ENCODE measurements at regions not wholly inside any gene's neighbourhood (a gene's known extent, or its start where the extent isn't known, plus 50 kb on each side); places are given as distances from the start of the nearest gene placed in this dataset.
"Not testable (repeated sequence)": the region's sequence is repeated elsewhere in the genome, so short reads cannot be mapped to it uniquely, and the experiment has no call there.

DNA sequence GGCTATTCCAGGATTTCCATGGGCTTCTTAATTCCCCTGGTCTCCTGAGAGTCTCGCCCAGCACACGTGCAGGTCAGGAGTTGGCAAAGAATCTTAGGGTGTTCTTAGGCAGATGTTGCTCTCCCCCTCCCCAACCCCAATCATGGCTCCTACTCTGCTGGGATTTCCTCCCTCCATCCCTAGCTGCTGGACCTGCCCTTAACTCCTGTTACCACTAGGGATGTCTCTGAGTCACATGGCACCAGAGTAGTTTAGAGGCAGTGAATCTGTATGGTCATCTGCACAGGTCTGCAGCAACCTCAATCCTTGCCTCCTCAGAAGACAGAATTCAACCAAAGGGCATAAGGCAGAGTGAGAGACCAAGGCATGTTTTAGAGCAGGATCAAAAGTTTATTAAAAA, 51.8 kb upstream of the CHST3 start:
- H3K36me3 Mint-ChIP-seq (ENCODE audit: insufficient read depth), result no peaks in the 10 kb centered on the region
- peaks cover 9 to 12% of the 10 kb centered on the region in 2 donors for H3K27me3 Mint-ChIP-seq
- peaks cover 8% of the 10 kb centered on the region in 2 donors for H3K4me1 Mint-ChIP-seq (ENCODE audit: low read depth in 2 of 2)
- ATAC-seq (replicated peaks), result no peak
- no peak overlapping the region for H3K27ac Mint-ChIP-seq
- H3K4me3 Mint-ChIP-seq, result no peak overlapping the region
- H3K9me3 Mint-ChIP-seq, result no peaks in the 10 kb centered on the region
- DNase-seq, result no peak

DNA sequence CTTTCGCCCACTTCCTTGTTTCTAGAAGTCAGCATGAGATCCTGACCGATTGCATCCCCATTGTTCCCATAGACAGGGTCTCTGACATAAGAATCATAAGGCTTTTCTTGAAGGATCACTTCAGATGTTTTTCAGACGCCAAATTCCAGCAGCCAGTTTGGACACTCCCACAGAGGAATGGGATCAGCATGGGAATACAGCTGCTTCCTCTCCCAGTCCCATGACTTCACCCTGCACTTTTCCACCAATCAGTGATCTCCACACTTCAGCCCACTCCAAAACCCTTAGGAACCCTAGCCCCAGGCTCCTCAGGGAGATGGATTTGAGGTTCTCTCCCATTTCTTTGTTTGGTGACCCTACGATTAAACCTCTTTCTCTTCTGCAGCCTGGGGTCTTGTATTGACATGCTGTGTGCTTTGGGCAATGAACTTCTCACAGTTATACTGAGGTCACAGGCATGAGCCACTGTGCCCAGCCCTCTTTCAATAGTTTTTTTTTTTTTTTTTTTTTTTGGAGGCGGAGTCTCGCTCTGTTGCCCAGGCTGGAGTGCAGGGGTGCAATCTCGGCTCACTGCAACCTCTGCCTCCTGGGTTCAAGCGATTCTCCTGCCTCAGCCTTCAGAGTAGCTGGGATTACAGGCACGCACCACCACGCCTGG, 52.8 kb upstream of the CHST3 start:
- no peak overlapping the region for H3K4me3 Mint-ChIP-seq
- H3K27me3 Mint-ChIP-seq, result peaks cover 9 to 13% of the 10 kb centered on the region in 2 donors
- H3K27ac Mint-ChIP-seq, result peak overlapping the region in 1 of 2 donors; percentile 5
- no peaks in the 10 kb centered on the region for H3K36me3 Mint-ChIP-seq (ENCODE audit: insufficient read depth)
- H3K4me1 Mint-ChIP-seq (ENCODE audit: low read depth in 2 of 2), result peaks cover 8% of the 10 kb centered on the region in 2 donors
- no peak for ATAC-seq (replicated peaks)
- no peak for DNase-seq
- H3K9me3 Mint-ChIP-seq, result no peaks in the 10 kb centered on the region

- Mint-ChIP-seq H3K36me3 (ENCODE audit: insufficient read depth) (no peaks in the 10 kb centered on the region), H3K4me3 (peak overlapping the region; percentile 39 to 49), H3K9me3 (no peaks in the 10 kb centered on the region), H3K27ac (peak overlapping the region in 1 of 2 donors; percentile 80), H3K27me3 (peaks cover 4 to 9% of the 10 kb centered on the region in 2 donors), H3K4me1 (ENCODE audit: low read depth in 2 of 2) (peaks cover 8% of the 10 kb centered on the region in 2 donors)
- peak; percentile 22 for ATAC-seq (replicated peaks)
- DNase-seq, result no peak
Observed at GRCh38 chr10:71909399-71910083, 54.7 kb upstream of the CHST3 start.

GRCh38 chr10:71908998-71909397, 55.2 kb upstream of the CHST3 start:
- no peaks in the 10 kb centered on the region for H3K36me3 Mint-ChIP-seq (ENCODE audit: insufficient read depth)
- H3K4me1 Mint-ChIP-seq (ENCODE audit: low read depth in 2 of 2), result peaks cover 8% of the 10 kb centered on the region in 2 donors
- peak overlapping the region in 1 of 2 donors; percentile 80 for H3K27ac Mint-ChIP-seq
- peak overlapping the region; percentile 39 to 49 for H3K4me3 Mint-ChIP-seq
- DNase-seq (no peak), ATAC-seq (replicated peaks) (no peak)
- H3K27me3 Mint-ChIP-seq, result peaks cover 0 to 6% of the 10 kb centered on the region in 2 donors
- H3K9me3 Mint-ChIP-seq, result no peaks in the 10 kb centered on the region

- H3K4me3 Mint-ChIP-seq, result no peak overlapping the region
- H3K27ac Mint-ChIP-seq, result no peak overlapping the region
- no peak for ATAC-seq (replicated peaks)
- peaks cover 8% of the 10 kb centered on the region in 2 donors for H3K4me1 Mint-ChIP-seq (ENCODE audit: low read depth in 2 of 2)
- no peaks in the 10 kb centered on the region for H3K9me3 Mint-ChIP-seq
- H3K27me3 Mint-ChIP-seq, result peaks cover 0 to 6% of the 10 kb centered on the region in 2 donors
- DNase-seq, result no peak
- H3K36me3 Mint-ChIP-seq (ENCODE audit: insufficient read depth), result peaks cover 4% of the 10 kb centered on the region
Observed at GRCh38 chr10:71905164-71905563, 54.1 kb upstream of the PSAP start.

GRCh38 chr10:71903636-71904250, 52.7 kb upstream of the PSAP start:
- not testable (repeated sequence) for ATAC-seq (replicated peaks); DNase-seq; H3K36me3 Mint-ChIP-seq (ENCODE audit: insufficient read depth); H3K4me1 Mint-ChIP-seq (ENCODE audit: low read depth in 2 of 2); H3K27ac Mint-ChIP-seq; H3K9me3 Mint-ChIP-seq; H3K4me3 Mint-ChIP-seq; H3K27me3 Mint-ChIP-seq

DNA sequence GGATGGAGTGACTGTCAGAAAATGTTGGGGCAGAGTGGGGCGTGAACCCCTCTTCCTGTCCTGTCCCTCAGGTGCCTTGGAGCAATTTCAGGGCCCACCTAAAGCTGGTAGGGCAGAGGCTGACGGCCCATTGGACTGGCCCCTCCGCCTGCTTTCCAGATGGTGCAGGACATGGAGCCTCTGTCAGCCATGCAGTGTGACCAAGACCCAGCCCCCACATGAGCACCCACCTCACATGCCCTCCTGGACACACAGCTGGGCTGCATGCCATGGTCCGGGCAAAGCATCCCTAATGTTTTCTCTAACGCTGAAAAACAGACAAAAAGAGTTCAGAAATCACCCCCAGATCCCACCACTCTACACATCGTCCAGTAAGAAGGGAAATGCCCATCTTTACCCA, 51.3 kb upstream of the PSAP start:
- ATAC-seq (replicated peaks) (no peak), DNase-seq (no peak)
- H3K27me3 Mint-ChIP-seq, result peaks cover 0 to under 1% of the 10 kb centered on the region in 2 donors
- H3K27ac Mint-ChIP-seq, result no peak overlapping the region
- no peaks in the 10 kb centered on the region for H3K9me3 Mint-ChIP-seq
- no peak overlapping the region for H3K4me3 Mint-ChIP-seq
- H3K4me1 Mint-ChIP-seq (ENCODE audit: low read depth in 2 of 2), result no peaks in the 10 kb centered on the region
- H3K36me3 Mint-ChIP-seq (ENCODE audit: insufficient read depth), result peaks cover 4% of the 10 kb centered on the region
